AG09319 (cell line): ENCODE measurements at regions not wholly inside any gene's neighbourhood (a gene's known extent, or its start where the extent isn't known, plus 50 kb on each side); places are given as distances from the start of the nearest gene placed in this dataset.

ENCODE experiments used
- DNase-seq: peaks from one replicate; pipeline ENCODE4 v3.0.0-alpha.2; 2010; ENCODE audit warnings: low read depth; ENCODE audit errors: extremely low read depth
- CTCF ChIP-seq: IDR thresholded peaks from 2 replicates; pipeline ENCODE4 v1.5.1; 2011; ENCODE audit warnings: low read depth, mild to moderate bottlenecking, inconsistent platforms, low read length, moderate library complexity

- DNase-seq: no peak
- TF ChIP-seq CTCF: no peak
Measured at GRCh38 chr7:25035274-25035673, 55.3 kb upstream of the OSBPL3 start.

- TF ChIP-seq CTCF: no peak
- no peak for DNase-seq
Measured at GRCh38 chr7:25034136-25034535, 54.2 kb upstream of the OSBPL3 start.

GRCh38 chr7:25032774-25033743 lies 53.1 kb upstream of the OSBPL3 start:
- DNase-seq: no peak
- no peak for TF ChIP-seq CTCF

- no peak; the same call in 1 of the 2 replicates for TF ChIP-seq CTCF
- DNase-seq: no peak
Measured at GRCh38 chr7:25031432-25031831, 51.5 kb upstream of the OSBPL3 start.

- no peak for TF ChIP-seq CTCF
Measured at GRCh38 chr7:25031007-25031406, 51.0 kb upstream of the OSBPL3 start.

More at GRCh38 chr7:25031007-25031406, 51.0 kb upstream of the OSBPL3 start:
- DNase-seq: no peak
